RWPE1 (cell line): ENCODE measurements at regions not wholly inside any gene's neighbourhood (a gene's known extent, or its start where the extent isn't known, plus 50 kb on each side); places are given as distances from the start of the nearest gene placed in this dataset.
"Not testable (repeated sequence)": the region's sequence is repeated elsewhere in the genome, so short reads cannot be mapped to it uniquely, and the experiment has no call there.

ENCODE experiments used
- CTCF ChIA-PET: fragments of 350-600 bp; sonication (Branson Sonifier 250); formaldehyde crosslinking; extraction: SDS; loops from one replicate; lab custom pipeline; 2021; lab: Yijun Ruan, JAX
- POLR2A ChIA-PET: fragments of 400-600 bp; formaldehyde crosslinking; extraction: SDS; loops from one replicate; lab custom pipeline; 2020; ENCODE audit warnings: antibody characterized with exemption; ENCODE audit not compliant: low non-redundant PET; lab: Yijun Ruan, JAX
- DNase-seq: peaks from one replicate; pipeline ENCODE4 v3.0.0; 2012; ENCODE audit warnings: low spot score
- H3K27ac ChIP-seq: fragments of 450-650 bp; 2 replicates; pipeline ENCODE4 v1.5.1; 2017
- CTCF ChIP-seq: fragments of 450-650 bp; conservative IDR thresholded peaks from 2 replicates; pipeline ENCODE4 v1.5.1; 2017; ENCODE audit warnings: low read depth, mild to moderate bottlenecking

GRCh38 chr12:67107751-67108269 lies 161.3 kb upstream of the CAND1 start:
- no peak for TF ChIP-seq CTCF
- POLR2A ChIA-PET, result no interaction called here
- CTCF ChIA-PET, result no interaction called here
- DNase-seq, result no peak
- no peak overlapping the region for H3K27ac ChIP-seq

- CTCF ChIA-PET, result interaction anchor here (0.9 kb wide), 1 partner anchor 28 kb away, joined by 3 read pairs; no protein-coding TSS in a partner anchor
- DNase-seq, POLR2A ChIA-PET, H3K27ac ChIP-seq: not testable (repeated sequence)
These were observed 158.8 kb upstream of the CAND1 start for GRCh38 chr12:67110345-67110744.

- no peak overlapping the region for H3K27ac ChIP-seq
- DNase-seq, result no peak
- CTCF ChIA-PET, result interaction anchor here (0.9 kb wide), 1 partner anchor 29 kb away, joined by 3 read pairs; no protein-coding TSS in a partner anchor
- TF ChIP-seq CTCF, result no peak
- POLR2A ChIA-PET, result no interaction called here
These were observed 158.0 kb upstream of the CAND1 start for GRCh38 chr12:67111182-67111581.

GRCh38 chr12:67112586-67112985 lies 156.6 kb upstream of the CAND1 start:
- H3K27ac ChIP-seq, result no peak overlapping the region
- ChIA-PET CTCF (no interaction called here), POLR2A (no interaction called here)
- DNase-seq, result no peak
- TF ChIP-seq CTCF, result no peak

GRCh38 chr12:67116134-67116533 lies 153.0 kb upstream of the CAND1 start:
- CTCF ChIA-PET, result no interaction called here
- DNase-seq, result no peak
- TF ChIP-seq CTCF, result no peak
- H3K27ac ChIP-seq, result no peak overlapping the region
- POLR2A ChIA-PET, result no interaction called here

- ChIA-PET CTCF (no interaction called here), POLR2A (no interaction called here)
- no peak for DNase-seq
- no peak for TF ChIP-seq CTCF
- H3K27ac ChIP-seq, result no peak overlapping the region
These were observed 146.6 kb upstream of the CAND1 start for GRCh38 chr12:67122584-67122983.

- peak; percentile 37 for DNase-seq
- CTCF ChIA-PET, result no interaction called here
- TF ChIP-seq CTCF, result no peak
- H3K27ac ChIP-seq, result no peak overlapping the region
- POLR2A ChIA-PET, result no interaction called here
These were observed 131.9 kb upstream of the CAND1 start for GRCh38 chr12:67137256-67137655.
